ENCODE measurements at regions not wholly inside any gene's neighbourhood (a gene's known extent, or its start where the extent isn't known, plus 50 kb on each side); places are given as distances from the start of the nearest gene placed in this dataset.
"Not testable (repeated sequence)": the region's sequence is repeated elsewhere in the genome, so short reads cannot be mapped to it uniquely, and the experiment has no call there.

- Histone ChIP-seq H3K36me3 (no peaks in the 10 kb centered on the region), H3K4me1 (no peaks in the 10 kb centered on the region), H3K27me3 (no peaks in the 10 kb centered on the region), H3K4me3 (ENCODE audit: low read depth, low read length) (no peak overlapping the region), H3K9me3 (no peaks in the 10 kb centered on the region)
- DNase-seq, result no peak
- TF ChIP-seq CTCF (IDR thresholded peaks at IDR 0.05; ENCODE audit: low read depth, low read length), result no peak
Measured at GRCh38 chr4:128635141-128635954, 174.2 kb upstream of the JADE1 start.

- Histone ChIP-seq H3K9me3 (no peaks in the 10 kb centered on the region), H3K36me3 (no peaks in the 10 kb centered on the region), H3K4me1 (no peaks in the 10 kb centered on the region), H3K4me3 (ENCODE audit: low read depth, low read length) (no peak overlapping the region), H3K27me3 (no peaks in the 10 kb centered on the region)
- no peak for DNase-seq
- no peak for TF ChIP-seq CTCF (IDR thresholded peaks at IDR 0.05; ENCODE audit: low read depth, low read length)
Measured at GRCh38 chr4:128633067-128633466, 176.4 kb upstream of the JADE1 start.

GRCh38 chr4:128630871-128631270, 178.6 kb upstream of the JADE1 start:
- no peaks in the 10 kb centered on the region for H3K27me3 ChIP-seq
- TF ChIP-seq CTCF (IDR thresholded peaks at IDR 0.05; ENCODE audit: low read depth, low read length), result no peak
- H3K9me3 ChIP-seq, result no peaks in the 10 kb centered on the region
- no peak for DNase-seq
- no peaks in the 10 kb centered on the region for H3K36me3 ChIP-seq
- H3K4me3 ChIP-seq (ENCODE audit: low read depth, low read length), result no peak overlapping the region
- no peaks in the 10 kb centered on the region for H3K4me1 ChIP-seq

- TF ChIP-seq CTCF (IDR thresholded peaks at IDR 0.05; ENCODE audit: low read depth, low read length), result no peak
- H3K4me3 ChIP-seq (ENCODE audit: low read depth, low read length), result no peak overlapping the region
- no peaks in the 10 kb centered on the region for H3K4me1 ChIP-seq
- no peaks in the 10 kb centered on the region for H3K9me3 ChIP-seq
- no peak for DNase-seq
- H3K36me3 ChIP-seq, result no peaks in the 10 kb centered on the region
- no peaks in the 10 kb centered on the region for H3K27me3 ChIP-seq
Measured at GRCh38 chr4:128623508-128624215, 185.8 kb upstream of the JADE1 start.

- H3K27me3 ChIP-seq; H3K9me3 ChIP-seq; DNase-seq; H3K4me3 ChIP-seq (ENCODE audit: low read depth, low read length); H3K4me1 ChIP-seq; H3K36me3 ChIP-seq: not testable (repeated sequence)
Measured at GRCh38 chr4:128620279-128620965, 189.1 kb upstream of the JADE1 start.

GRCh38 chr4:128615197-128615596, 194.3 kb upstream of the JADE1 start:
- DNase-seq, result no peak
- Histone ChIP-seq H3K9me3 (no peaks in the 10 kb centered on the region), H3K4me3 (ENCODE audit: low read depth, low read length) (no peak overlapping the region), H3K36me3 (no peaks in the 10 kb centered on the region), H3K4me1 (no peaks in the 10 kb centered on the region), H3K27me3 (no peaks in the 10 kb centered on the region)
- no peak for TF ChIP-seq CTCF (IDR thresholded peaks at IDR 0.05; ENCODE audit: low read depth, low read length)

All from BE2C (cell line).